ENCODE measurements at regions not wholly inside any gene's neighbourhood (a gene's known extent, or its start where the extent isn't known, plus 50 kb on each side); places are given as distances from the start of the nearest gene placed in this dataset.

GRCh38 chr4:11106190-11106589 lies 322.5 kb downstream of the HS3ST1 start (continued):
- TF ChIP-seq AFF4 (CRISPR knock-in tag; IDR thresholded peaks at IDR 0.05; ENCODE audit: borderline replicate concordance) (no peak), CREM (CRISPR knock-in tag; IDR thresholded peaks at IDR 0.05) (no peak), ATF3 (CRISPR knock-in tag; conservative IDR thresholded peaks at IDR 0.05) (no peak), ZNF416 (CRISPR knock-in tag; IDR thresholded peaks at IDR 0.05) (no peak), E2F1 (CRISPR knock-in tag; IDR thresholded peaks at IDR 0.05) (no peak), USF1 (CRISPR knock-in tag; IDR thresholded peaks at IDR 0.05) (no peak), CBFB (CRISPR knock-in tag; IDR thresholded peaks at IDR 0.05; ENCODE audit: low read depth) (no peak), ZNF219 (CRISPR knock-in tag; IDR thresholded peaks at IDR 0.05; ENCODE audit: borderline replicate concordance) (no peak), PRDM15 (CRISPR knock-in tag; IDR thresholded peaks at IDR 0.05) (no peak)

- DNase-seq (ENCODE audit: low spot score): no peak
- CTCF ChIA-PET: no interaction called here
- POLR2A ChIA-PET: no interaction called here
- Mint-ChIP-seq H3K4me1 (no peaks in the 10 kb centered on the region), H3K9me3 (peaks cover 75% of the 10 kb centered on the region), H3K27me3 (ENCODE audit: low read depth) (peaks cover 5% of the 10 kb centered on the region; the same call in 1 of the 2 replicates), H3K36me3 (peaks cover 68% of the 10 kb centered on the region), H3K4me3 (no peak overlapping the region), H3K27ac (no peak overlapping the region)
- ATAC-seq: no peak
- TF ChIP-seq ZNF671 (CRISPR knock-in tag; IDR thresholded peaks at IDR 0.05): no peak
- TF ChIP-seq SMAD4 (CRISPR knock-in tag; IDR thresholded peaks at IDR 0.05): no peak
- TF ChIP-seq ZNF396 (CRISPR knock-in tag; IDR thresholded peaks at IDR 0.05; ENCODE audit: borderline replicate concordance): no peak
- TF ChIP-seq PREB (CRISPR knock-in tag; IDR thresholded peaks at IDR 0.05; ENCODE audit: borderline replicate concordance): no peak
Measured at GRCh38 chr4:11105715-11106114, 323.0 kb downstream of the HS3ST1 start.

GRCh38 chr4:11098461-11098860 lies 330.2 kb downstream of the HS3ST1 start:
- Mint-ChIP-seq H3K36me3 (peaks cover 60% of the 10 kb centered on the region), H3K4me1 (no peaks in the 10 kb centered on the region), H3K4me3 (no peak overlapping the region), H3K27me3 (ENCODE audit: low read depth) (peaks cover 9% of the 10 kb centered on the region; the same call in 1 of the 2 replicates), H3K27ac (no peak overlapping the region), H3K9me3 (peaks cover 71% of the 10 kb centered on the region)
- CTCF ChIA-PET: no interaction called here
- POLR2A ChIA-PET: no interaction called here
- DNase-seq (ENCODE audit: low spot score): no peak
- no peak for ATAC-seq
- TF ChIP-seq ZMAT4 (CRISPR knock-in tag; IDR thresholded peaks at IDR 0.05) (no peak), ATF6 (CRISPR knock-in tag; IDR thresholded peaks at IDR 0.05) (no peak), FOXP4 (CRISPR knock-in tag; IDR thresholded peaks at IDR 0.05) (no peak), ATF3 (CRISPR knock-in tag; conservative IDR thresholded peaks at IDR 0.05) (no peak), GRHL2 (CRISPR knock-in tag; IDR thresholded peaks at IDR 0.05; ENCODE audit: insufficient replicate concordance, severe bottlenecking) (no peak)
